ENCODE measurements at regions not wholly inside any gene's neighbourhood (a gene's known extent, or its start where the extent isn't known, plus 50 kb on each side); places are given as distances from the start of the nearest gene placed in this dataset.

DNA sequence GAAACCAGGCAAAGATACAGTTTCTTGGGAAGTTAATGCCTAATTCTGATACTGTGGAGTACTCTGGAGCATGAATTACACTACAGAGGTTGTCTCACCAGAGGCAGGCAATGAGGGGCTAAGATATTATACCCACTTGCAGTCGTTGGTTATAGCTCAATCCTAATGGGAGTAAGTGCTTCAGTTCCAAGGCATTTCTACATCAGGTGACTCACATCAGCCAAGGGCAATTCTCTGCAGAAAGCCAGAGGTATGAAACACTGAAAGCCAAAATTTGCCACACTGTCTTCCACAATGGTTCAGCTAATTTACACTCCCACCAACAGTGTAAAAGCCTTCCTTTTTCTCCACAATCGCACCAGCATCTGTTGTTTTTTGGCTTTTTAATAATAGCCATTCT is 174.0 kb upstream of the IL15 start:
- TF ChIP-seq HDAC2 (IDR thresholded peaks at IDR 0.05; ENCODE audit: borderline replicate concordance in 1 of 2, low read depth in 2 of 2, low read length in 2 of 2), result no peak
- no peak for TF ChIP-seq SRF (IDR thresholded peaks at IDR 0.05; ENCODE audit: low read depth, low read length)
- TF ChIP-seq EP300 (IDR thresholded peaks at IDR 0.05; ENCODE audit: borderline replicate concordance in 1 of 2, low read depth in 2 of 2, low read length in 2 of 2), result no peak
- TF ChIP-seq, protein P1, sequence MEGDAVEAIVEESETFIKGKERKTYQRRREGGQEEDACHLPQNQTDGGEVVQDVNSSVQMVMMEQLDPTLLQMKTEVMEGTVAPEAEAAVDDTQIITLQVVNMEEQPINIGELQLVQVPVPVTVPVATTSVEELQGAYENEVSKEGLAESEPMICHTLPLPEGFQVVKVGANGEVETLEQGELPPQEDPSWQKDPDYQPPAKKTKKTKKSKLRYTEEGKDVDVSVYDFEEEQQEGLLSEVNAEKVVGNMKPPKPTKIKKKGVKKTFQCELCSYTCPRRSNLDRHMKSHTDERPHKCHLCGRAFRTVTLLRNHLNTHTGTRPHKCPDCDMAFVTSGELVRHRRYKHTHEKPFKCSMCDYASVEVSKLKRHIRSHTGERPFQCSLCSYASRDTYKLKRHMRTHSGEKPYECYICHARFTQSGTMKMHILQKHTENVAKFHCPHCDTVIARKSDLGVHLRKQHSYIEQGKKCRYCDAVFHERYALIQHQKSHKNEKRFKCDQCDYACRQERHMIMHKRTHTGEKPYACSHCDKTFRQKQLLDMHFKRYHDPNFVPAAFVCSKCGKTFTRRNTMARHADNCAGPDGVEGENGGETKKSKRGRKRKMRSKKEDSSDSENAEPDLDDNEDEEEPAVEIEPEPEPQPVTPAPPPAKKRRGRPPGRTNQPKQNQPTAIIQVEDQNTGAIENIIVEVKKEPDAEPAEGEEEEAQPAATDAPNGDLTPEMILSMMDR (IDR thresholded peaks at IDR 0.05; ENCODE audit: control extremely low read depth in 1 of 3, insufficient read depth in 1 of 3, low read depth in 1 of 3, low read length in 3 of 3), result no peak

Data from H1 (cell line).